ENCODE measurements at regions not wholly inside any gene's neighbourhood (a gene's known extent, or its start where the extent isn't known, plus 50 kb on each side); places are given as distances from the start of the nearest gene placed in this dataset.
A peak's percentile ranks its signal among the peaks of the same experiment; 100 is the strongest.

GRCh38 chr22:27466778-27467438 lies 334.6 kb downstream of the MN1 start:
- no peak for DNase-seq

- no peak for DNase-seq
Observed at GRCh38 chr22:27467711-27468110, 333.8 kb downstream of the MN1 start.

GRCh38 chr22:27468712-27469111 lies 332.8 kb downstream of the MN1 start:
- DNase-seq = no peak

- no peak for DNase-seq
Observed at GRCh38 chr22:27470169-27470772, 331.3 kb downstream of the MN1 start.

GRCh38 chr22:27472975-27473374 lies 328.6 kb downstream of the MN1 start:
- no peak for DNase-seq

- no peak for DNase-seq
Observed at GRCh38 chr22:27473533-27473932, 328.0 kb downstream of the MN1 start.

- DNase-seq = no peak
Observed at GRCh38 chr22:27474112-27474571, 327.4 kb downstream of the MN1 start.

- DNase-seq = no peak
Observed at GRCh38 chr22:27474711-27475547, 326.6 kb downstream of the MN1 start.

- DNase-seq = no peak
Observed at GRCh38 chr22:27475548-27475897, 326.0 kb downstream of the MN1 start.

- no peak for DNase-seq
Observed at GRCh38 chr22:27476318-27476717, 325.2 kb downstream of the MN1 start.

- DNase-seq = no peak
Observed at GRCh38 chr22:27476729-27477128, 324.8 kb downstream of the MN1 start.

GRCh38 chr22:27477171-27477570 lies 324.4 kb downstream of the MN1 start:
- DNase-seq = no peak

GRCh38 chr22:27480487-27480886 lies 321.1 kb downstream of the MN1 start:
- peak; percentile 13 for DNase-seq

- no peak for DNase-seq
Observed at GRCh38 chr22:27482402-27482801, 319.2 kb downstream of the MN1 start.

- no peak for DNase-seq
Observed at GRCh38 chr22:27483095-27483785, 318.3 kb downstream of the MN1 start.

- no peak for DNase-seq
Observed at GRCh38 chr22:27485842-27486241, 315.7 kb downstream of the MN1 start.

- no peak for DNase-seq
Observed at GRCh38 chr22:27487600-27488452, 313.7 kb downstream of the MN1 start.

GRCh38 chr22:27488456-27489177 lies 312.9 kb downstream of the MN1 start:
- no peak for DNase-seq

- DNase-seq = no peak
Observed at GRCh38 chr22:27489178-27489675, 312.3 kb downstream of the MN1 start.

GRCh38 chr22:27490080-27490479 lies 311.5 kb downstream of the MN1 start:
- DNase-seq = no peak

GRCh38 chr22:27491888-27492287 lies 309.7 kb downstream of the MN1 start:
- DNase-seq = no peak

All from NCI-H2107 (cell line).